LNCAP (cell line): ENCODE measurements at regions not wholly inside any gene's neighbourhood (a gene's known extent, or its start where the extent isn't known, plus 50 kb on each side); places are given as distances from the start of the nearest gene placed in this dataset.

Experiments
- TF ChIP-seq, protein P1 (sequence below): fragments of 450-650 bp; IDR thresholded peaks from 2 replicates; pipeline ENCODE4 v1.5.1; 2017; ENCODE audit warnings: mild to moderate bottlenecking

DNA sequence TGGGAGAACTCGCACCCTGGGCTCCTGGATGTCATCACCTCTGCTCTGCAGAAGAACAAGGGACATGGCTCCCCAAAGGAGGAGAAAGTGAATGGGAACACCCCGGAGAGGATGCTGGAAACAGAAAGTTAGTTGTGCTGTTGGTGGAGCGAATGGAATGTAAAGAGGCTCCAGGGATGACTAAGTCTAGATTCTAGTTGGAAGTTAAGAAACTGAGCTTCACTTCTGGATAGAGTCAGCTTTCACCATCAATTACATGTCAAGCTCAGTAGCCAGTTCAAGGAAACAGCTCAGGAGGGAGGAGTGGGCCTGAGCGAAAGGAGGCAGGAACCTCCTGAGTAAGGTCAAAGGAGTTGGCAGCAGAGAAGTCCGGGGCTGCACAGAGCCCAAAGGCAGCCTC lies 132.1 kb upstream of the ARID1B start:
- TF ChIP-seq, protein P1, sequence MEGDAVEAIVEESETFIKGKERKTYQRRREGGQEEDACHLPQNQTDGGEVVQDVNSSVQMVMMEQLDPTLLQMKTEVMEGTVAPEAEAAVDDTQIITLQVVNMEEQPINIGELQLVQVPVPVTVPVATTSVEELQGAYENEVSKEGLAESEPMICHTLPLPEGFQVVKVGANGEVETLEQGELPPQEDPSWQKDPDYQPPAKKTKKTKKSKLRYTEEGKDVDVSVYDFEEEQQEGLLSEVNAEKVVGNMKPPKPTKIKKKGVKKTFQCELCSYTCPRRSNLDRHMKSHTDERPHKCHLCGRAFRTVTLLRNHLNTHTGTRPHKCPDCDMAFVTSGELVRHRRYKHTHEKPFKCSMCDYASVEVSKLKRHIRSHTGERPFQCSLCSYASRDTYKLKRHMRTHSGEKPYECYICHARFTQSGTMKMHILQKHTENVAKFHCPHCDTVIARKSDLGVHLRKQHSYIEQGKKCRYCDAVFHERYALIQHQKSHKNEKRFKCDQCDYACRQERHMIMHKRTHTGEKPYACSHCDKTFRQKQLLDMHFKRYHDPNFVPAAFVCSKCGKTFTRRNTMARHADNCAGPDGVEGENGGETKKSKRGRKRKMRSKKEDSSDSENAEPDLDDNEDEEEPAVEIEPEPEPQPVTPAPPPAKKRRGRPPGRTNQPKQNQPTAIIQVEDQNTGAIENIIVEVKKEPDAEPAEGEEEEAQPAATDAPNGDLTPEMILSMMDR = no peak

GRCh38 chr6:156639009-156639721 lies 138.0 kb upstream of the ARID1B start:
- TF ChIP-seq, protein P1 = no peak

GRCh38 chr6:156638581-156638980 lies 138.6 kb upstream of the ARID1B start:
- TF ChIP-seq, protein P1 = no peak

DNA sequence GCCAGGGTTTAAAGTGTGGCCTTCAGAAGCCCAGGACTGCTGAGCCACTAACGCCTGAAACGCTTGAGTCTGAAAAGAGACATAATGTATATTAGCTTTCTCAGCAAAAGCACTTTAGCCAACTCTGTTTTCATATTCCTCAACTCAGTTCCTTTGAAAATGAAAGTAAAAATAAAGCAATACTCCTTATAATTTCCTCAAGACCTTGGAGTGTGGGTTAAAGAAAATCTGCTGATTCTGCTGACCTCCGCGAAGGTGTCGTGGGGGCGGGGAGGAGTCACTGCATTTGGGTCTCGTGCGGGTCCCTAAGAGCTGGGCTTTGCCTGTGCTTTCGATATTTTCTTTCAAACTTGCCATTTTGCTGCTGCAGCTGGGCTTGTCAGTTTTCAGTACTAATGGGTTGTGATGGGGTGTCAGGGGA lies 142.2 kb upstream of the ARID1B start:
- TF ChIP-seq, protein P1 = no peak

- TF ChIP-seq, protein P1 = no peak
These were observed 143.1 kb upstream of the ARID1B start for GRCh38 chr6:156634048-156634447.

GRCh38 chr6:156633291-156633690 lies 143.9 kb upstream of the ARID1B start:
- TF ChIP-seq, protein P1 = no peak

DNA sequence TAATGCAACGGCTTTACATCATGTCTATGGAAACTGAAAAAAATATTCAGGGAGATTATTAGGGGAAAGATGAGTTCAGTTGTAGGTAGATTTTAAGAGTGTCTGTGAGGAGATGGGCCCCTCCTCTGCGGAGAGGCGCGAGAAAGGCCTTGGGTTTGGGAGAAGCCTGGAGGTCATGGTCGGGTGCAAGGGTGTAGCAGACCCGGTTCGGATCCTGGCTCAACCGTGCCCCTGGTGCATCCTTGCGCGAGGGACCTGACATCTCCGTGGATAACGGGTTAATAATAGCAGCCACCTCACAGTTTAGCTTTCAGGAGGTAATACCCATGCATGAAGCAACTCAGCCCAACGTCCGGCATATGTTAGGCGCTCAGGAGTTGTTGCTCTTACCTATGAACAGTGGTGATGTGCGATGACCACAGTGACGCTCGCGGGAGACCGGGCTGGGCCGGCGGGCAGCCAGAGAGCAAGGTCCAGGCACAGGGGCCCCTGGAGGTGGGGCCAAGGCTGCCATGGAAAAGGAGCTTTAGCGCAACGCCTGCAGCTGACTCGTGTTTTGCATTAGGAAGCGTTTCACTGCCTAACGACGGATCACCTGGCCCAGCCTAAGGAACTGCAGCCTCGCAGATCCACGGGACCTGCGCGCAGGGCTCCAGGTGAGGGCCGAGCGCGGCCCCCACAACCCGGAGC lies 146.4 kb upstream of the ARID1B start:
- TF ChIP-seq, protein P1 = no peak
